ENCODE measurements at regions not wholly inside any gene's neighbourhood (a gene's known extent, or its start where the extent isn't known, plus 50 kb on each side); places are given as distances from the start of the nearest gene placed in this dataset.

- TF ChIP-seq, protein P1, sequence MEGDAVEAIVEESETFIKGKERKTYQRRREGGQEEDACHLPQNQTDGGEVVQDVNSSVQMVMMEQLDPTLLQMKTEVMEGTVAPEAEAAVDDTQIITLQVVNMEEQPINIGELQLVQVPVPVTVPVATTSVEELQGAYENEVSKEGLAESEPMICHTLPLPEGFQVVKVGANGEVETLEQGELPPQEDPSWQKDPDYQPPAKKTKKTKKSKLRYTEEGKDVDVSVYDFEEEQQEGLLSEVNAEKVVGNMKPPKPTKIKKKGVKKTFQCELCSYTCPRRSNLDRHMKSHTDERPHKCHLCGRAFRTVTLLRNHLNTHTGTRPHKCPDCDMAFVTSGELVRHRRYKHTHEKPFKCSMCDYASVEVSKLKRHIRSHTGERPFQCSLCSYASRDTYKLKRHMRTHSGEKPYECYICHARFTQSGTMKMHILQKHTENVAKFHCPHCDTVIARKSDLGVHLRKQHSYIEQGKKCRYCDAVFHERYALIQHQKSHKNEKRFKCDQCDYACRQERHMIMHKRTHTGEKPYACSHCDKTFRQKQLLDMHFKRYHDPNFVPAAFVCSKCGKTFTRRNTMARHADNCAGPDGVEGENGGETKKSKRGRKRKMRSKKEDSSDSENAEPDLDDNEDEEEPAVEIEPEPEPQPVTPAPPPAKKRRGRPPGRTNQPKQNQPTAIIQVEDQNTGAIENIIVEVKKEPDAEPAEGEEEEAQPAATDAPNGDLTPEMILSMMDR (IDR thresholded peaks at IDR 0.05; ENCODE audit: low read depth, low read length, missing control alignments): no peak
- H3K4me3 ChIP-seq (replicated peaks; ENCODE audit: low read depth, low read length): no peak overlapping the region
- DNase-seq (ENCODE audit: extremely low read depth, low read depth): no peak
Measured at GRCh38 chr10:109126541-109126940, 796.8 kb downstream of the XPNPEP1 start.

DNA sequence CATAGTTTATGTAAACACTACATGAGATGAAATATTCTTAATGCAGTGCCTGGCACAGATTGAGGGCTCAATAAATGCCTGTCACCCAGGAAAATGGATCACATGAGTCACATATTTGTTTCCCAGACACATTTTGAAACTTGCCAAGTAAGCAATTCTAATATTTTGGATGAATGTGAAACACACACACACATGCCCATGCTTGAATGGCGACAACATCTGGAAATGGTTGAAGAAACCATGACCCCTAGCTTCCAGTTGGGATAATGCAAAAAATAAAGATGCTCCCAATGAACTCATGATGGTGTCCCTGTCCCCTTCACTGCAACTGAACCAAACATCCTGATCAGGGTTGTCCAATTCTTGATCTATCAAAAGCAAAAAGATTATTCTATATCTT is 797.3 kb downstream of the XPNPEP1 start:
- H3K4me3 ChIP-seq (replicated peaks; ENCODE audit: low read depth, low read length): no peak overlapping the region
- TF ChIP-seq, protein P1 (IDR thresholded peaks at IDR 0.05; ENCODE audit: low read depth, low read length, missing control alignments): peak; percentile 11
- no peak for DNase-seq (ENCODE audit: extremely low read depth, low read depth)

DNA sequence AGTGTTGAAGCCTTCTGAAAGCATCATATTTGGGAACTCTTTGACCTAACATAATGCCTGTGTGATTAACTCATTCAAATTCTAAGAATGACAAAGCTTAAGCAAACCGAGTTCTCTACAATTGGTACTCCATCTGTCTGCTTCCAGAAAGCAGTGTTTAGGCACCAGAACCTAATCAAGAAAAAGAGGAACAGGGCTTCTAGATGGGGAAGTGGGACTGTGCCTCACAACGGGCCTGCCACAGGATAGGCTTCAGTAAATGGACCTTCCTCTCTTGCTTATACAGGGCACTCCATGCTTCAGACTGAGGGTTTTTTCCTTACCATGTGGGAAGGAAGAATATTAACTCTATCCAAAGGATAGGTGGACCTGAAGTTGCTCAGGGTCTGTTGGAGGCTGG is 808.1 kb downstream of the XPNPEP1 start:
- DNase-seq (ENCODE audit: extremely low read depth, low read depth): no peak
- no peak overlapping the region for H3K4me3 ChIP-seq (replicated peaks; ENCODE audit: low read depth, low read length)
- TF ChIP-seq, protein P1 (IDR thresholded peaks at IDR 0.05; ENCODE audit: low read depth, low read length, missing control alignments): no peak

- no peak for DNase-seq (ENCODE audit: extremely low read depth, low read depth)
- TF ChIP-seq, protein P1 (IDR thresholded peaks at IDR 0.05; ENCODE audit: low read depth, low read length, missing control alignments): no peak
- H3K4me3 ChIP-seq (replicated peaks; ENCODE audit: low read depth, low read length): no peak overlapping the region
Measured at GRCh38 chr10:109114579-109114978, 808.7 kb downstream of the XPNPEP1 start.

DNA sequence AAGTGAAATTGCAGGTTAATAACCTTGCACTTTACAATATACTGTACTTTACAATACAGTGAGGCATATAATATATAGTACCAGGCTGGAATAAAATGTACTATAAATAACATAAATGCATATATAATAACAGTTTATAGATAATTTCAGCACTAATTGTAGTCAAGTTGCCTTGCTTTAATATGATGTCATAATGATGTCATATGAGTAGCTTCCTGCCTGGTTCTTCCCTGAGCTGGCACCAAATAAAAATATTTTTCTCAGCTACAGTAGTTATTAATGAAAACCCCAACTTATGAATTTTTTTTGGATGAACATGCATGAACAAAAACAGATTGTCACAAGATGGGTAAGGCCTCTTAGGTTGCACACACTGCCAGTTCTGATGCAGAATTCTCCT is 816.7 kb downstream of the XPNPEP1 start:
- TF ChIP-seq, protein P1 (IDR thresholded peaks at IDR 0.05; ENCODE audit: low read depth, low read length, missing control alignments): no peak
- no peak overlapping the region for H3K4me3 ChIP-seq (replicated peaks; ENCODE audit: low read depth, low read length)
- DNase-seq (ENCODE audit: extremely low read depth, low read depth): no peak

- H3K4me3 ChIP-seq (replicated peaks; ENCODE audit: low read depth, low read length): no peak overlapping the region
- TF ChIP-seq, protein P1 (IDR thresholded peaks at IDR 0.05; ENCODE audit: low read depth, low read length, missing control alignments): no peak
- DNase-seq (ENCODE audit: extremely low read depth, low read depth): no peak
Measured at GRCh38 chr10:109105725-109106124, 817.6 kb downstream of the XPNPEP1 start.

DNA sequence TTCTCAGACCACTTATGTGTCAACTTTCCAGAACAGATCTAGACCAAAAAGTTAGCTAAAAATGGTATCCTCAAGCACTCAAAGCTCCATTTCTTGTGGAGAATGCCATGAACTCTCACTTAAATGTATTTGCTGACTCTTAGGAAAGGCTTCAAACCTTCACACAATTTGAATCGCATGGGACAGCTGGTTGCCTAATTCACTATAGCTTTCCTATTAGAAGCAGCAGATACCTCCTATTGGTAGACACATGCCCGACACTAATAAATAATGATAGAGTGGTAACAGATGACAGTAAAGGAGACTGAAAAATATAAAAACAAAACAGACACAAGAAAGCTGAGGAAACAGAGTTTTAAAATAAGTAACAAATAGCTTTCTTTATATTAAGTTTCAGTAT is 818.5 kb downstream of the XPNPEP1 start:
- TF ChIP-seq, protein P1 (IDR thresholded peaks at IDR 0.05; ENCODE audit: low read depth, low read length, missing control alignments): no peak
- no peak for DNase-seq (ENCODE audit: extremely low read depth, low read depth)
- H3K4me3 ChIP-seq (replicated peaks; ENCODE audit: low read depth, low read length): no peak overlapping the region
